CD4-positive, alpha-beta T cell treated with Interleukin-4 for 4 hours (primary cell): ENCODE measurements at regions not wholly inside any gene's neighbourhood (a gene's known extent, or its start where the extent isn't known, plus 50 kb on each side); places are given as distances from the start of the nearest gene placed in this dataset.
"Not testable (repeated sequence)": the region's sequence is repeated elsewhere in the genome, so short reads cannot be mapped to it uniquely, and the experiment has no call there.

Source experiments
- DNase-seq: peaks from one replicate; pipeline ENCODE4 v3.0.0-alpha.2; 2020

DNA sequence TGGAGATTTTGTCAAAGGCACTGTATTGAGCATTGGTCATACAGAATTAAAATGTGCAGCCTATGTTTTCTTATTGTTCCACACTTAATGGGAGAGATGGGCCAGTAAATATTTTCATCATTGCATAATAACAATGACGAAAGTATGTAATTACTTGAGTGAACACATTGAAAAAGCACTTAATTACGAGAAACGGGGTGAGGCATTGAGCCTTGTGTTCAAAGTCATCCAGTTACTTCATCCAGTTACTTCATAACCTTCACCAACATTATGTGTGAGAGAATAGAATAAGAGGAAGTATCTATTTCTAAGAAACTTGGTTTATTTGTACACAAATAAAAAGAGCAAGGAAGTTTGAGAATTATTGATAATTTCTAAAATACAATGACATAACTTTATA, 1427.0 kb downstream of the ADGRL3 start:
- no peak for DNase-seq

DNA sequence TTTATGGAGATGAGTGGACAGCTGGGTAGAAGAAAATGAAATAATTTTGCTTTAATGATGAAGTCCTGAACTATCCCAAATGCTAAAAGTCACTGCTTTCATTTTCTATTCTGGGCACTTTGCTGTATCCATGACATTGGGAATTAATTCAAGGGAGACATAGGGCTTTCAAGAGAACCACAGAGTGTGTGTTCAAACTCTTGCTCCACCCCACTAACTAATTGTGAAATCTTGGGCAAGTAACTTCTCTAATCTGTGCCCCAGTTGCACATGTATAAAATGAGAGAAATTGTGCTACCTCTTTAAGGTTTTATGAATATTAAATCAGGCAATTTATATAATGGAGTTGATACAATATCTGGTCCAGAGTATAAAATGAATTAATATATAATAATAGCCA, 1422.0 kb downstream of the ADGRL3 start:
- DNase-seq: no peak

DNA sequence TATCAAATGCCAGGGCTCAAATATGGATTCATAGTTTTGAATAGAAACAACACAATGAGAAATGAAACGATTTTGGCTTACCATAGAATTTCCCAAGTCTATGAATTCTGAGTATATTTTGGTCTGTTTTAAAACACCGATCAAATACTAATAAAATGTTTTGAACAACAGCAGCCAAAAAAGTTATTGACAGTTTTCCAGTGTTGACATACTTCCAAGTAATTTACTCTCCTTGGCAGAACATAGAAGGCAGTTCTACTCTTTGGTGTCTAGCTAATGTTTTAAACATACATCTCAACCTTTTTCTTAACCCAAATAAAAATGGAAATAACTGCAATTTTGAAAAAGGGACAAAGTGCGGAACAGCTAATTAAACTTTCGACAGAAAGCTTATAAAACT, 1419.8 kb downstream of the ADGRL3 start:
- no peak for DNase-seq

DNA sequence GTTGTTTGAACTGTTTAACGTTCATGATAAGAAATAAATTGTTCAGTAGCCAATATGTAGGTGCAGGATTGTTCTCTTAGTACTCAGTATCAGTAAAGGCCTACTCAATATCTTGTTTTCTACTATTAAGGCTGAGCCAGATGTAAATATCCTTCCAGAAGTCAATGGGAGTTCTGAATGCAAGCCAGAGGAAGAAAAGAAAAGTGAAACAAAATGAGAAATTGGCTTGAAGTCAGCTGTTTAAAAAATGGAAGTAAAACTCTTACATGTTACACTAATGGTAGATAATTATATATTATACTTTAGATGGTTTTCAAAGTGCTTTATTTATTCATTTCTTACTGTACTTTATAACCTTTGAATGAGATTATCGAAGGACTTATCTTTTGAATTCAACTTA, 1417.9 kb downstream of the ADGRL3 start:
- DNase-seq: no peak

DNA sequence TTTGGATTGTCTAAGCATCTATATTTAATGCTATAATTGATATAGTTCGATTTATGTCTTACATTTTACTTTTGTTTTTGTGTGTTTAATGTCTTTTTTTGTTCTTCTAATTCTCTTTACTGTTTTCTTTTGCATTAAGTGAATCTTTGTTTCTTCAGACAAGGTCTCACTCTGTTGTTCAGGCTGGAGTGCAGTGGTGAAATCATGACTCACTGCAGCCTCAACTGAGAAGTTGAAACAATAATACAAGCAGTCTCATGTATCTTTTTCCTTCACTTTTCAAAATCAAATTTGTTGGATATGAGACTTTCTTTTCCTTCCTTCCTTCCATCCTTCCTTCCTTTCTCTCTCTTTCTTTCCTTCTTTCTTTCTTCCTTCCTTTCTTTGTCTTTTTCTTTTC, 1401.6 kb downstream of the ADGRL3 start:
- DNase-seq: no peak

DNA sequence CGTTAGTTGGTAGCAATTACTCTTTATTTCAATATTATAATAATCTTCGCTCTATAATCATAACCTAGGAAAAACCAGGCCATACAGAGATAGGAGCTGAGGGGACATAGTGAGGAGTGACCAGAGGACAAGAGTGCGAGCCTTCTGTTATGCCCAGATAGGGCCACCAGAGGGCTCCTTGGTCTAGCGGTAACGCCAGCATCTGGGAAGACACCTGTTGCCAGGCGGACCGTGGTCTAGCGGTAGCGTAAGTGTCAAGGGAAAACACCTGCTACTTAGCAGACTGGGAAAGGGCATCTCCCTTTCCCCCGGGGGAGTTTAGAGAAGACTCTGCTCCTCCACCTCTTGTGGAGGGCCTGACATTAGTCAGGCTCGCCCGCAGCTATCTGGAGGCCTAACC, 1395.1 kb downstream of the ADGRL3 start:
- not testable (repeated sequence) for DNase-seq

DNA sequence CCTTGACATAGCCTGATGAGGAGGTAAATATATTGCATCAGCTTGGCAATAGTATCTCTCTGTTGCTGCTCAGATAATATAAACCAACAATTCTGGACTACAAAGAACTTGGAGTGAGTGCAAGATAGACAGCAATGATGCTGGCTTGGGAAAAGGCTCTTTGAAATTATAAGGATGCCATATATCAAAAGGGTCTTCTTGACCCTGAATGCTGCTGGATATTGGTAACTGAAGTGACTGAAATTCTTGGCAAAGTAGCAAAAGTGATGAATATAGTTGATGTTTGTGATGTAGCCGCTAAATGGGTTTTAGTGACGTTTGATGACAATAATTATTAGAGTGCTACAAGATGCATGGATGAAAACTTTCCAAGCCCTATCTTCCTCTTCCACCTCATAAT, 1391.6 kb downstream of the ADGRL3 start:
- no peak for DNase-seq

DNA sequence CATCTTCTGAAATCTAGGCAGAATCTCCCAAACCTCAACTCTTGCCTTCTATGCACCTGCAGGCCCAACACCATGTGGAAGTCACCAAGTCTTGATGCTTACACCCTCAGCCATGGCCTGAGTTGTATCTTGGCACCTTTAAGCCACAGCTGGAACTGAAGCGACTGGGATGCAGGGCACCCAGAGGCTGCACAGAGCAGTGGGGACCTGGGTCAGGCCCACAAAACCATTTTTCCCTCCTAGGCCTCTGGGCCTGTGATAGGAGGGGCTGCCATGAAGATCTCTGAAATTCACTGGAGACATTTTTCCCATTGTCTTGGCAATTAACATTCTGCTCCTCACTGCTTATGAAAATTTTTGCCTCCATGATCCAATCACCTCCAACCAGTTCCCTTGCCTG, 1388.5 kb downstream of the ADGRL3 start:
- no peak for DNase-seq

DNA sequence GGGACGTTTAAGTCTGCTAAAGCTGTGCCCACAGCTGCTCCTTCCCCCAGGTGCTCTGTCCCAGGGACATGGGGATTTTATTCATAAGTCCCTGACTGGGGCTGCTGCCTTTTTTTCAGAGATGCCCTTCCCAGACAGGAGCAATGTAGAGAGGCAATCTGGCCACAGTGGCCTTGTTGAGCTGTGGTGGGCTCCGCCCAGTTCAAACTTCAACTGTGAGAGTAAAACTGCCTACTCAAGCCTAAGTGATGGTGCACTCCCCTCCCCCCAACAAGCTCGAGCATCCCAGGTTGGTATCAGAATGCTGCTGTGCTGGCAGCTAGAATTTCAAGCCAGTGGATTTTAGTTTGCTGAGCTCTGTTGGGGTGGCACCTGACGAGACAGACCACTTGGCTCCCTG, 1371.4 kb downstream of the ADGRL3 start:
- no peak for DNase-seq

DNA sequence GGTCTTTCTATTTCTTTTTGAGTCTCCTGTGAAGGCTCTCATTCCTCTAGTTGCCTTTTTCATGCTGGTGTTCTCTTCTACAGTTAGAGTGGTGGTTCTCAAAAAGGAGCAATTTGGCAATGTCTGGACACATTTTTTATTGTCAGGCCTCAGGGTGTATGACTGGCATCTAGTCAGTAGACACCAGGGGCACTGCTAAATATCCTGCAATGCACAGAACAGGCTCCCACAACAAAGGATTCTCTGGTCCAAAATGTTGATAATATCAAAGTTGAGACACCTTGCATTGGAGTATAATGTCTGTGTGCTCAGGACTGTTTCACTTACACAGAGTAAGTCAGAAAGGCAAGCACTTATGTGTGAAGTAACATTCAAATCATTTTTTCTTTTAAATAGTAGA, 1360.7 kb downstream of the ADGRL3 start:
- DNase-seq: no peak

DNA sequence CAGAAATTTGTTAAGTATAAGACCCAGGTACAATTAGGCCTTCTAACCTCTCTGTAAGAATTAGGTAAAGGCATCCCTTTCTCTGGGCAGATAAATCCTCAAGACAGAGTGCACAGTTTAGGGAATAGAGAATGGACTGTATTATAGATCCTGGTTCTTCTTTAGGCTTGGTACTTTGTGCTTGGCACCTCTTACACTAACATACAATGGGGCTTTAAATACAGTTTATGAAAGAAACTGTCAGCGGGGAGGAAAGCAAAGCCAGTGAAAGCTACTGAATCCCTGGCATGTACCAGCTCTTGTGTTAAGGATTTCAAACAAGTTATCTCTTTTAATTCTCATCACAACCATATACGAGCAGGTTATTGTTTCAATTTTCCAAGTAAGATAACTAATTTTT, 1350.0 kb downstream of the ADGRL3 start:
- DNase-seq: no peak

DNA sequence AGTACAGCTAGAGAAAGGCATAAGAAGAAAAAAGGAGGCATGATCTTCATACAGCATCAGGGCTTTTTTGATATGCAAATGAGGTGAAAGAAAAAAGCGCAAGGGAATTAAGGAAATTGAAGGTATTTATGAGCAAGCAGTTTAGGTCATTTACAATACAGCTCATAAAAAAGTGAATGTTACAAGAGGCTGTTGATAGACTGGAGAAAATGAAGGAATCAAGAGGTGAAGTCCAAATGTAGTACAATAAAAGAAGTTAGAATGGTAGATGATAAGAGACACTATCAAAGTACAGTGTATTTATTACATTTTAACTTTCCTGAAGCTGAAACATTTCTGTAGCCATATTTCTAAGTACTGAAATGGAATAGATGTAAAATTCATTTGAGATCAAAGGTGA, 1349.5 kb downstream of the ADGRL3 start:
- DNase-seq: no peak

DNA sequence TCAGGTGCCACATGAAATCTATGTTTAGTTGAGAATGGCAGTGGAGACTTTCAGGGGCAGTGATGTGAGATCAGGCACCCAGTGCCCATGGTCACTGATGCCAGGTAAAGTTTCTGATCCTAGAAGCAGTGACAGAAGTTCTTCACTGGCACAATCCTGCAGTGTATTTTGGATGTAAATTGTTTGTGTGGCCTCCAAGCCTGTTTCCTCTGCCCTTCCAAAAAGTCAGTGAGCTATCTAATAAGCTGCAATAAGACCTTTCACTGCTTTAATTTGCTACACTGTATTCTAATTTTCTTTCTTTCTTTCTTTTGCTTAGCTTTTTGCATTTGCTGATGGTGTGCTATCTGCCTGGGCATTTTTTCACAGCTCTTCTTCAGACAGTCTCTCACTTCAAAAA, 1348.6 kb downstream of the ADGRL3 start:
- DNase-seq: no peak

DNA sequence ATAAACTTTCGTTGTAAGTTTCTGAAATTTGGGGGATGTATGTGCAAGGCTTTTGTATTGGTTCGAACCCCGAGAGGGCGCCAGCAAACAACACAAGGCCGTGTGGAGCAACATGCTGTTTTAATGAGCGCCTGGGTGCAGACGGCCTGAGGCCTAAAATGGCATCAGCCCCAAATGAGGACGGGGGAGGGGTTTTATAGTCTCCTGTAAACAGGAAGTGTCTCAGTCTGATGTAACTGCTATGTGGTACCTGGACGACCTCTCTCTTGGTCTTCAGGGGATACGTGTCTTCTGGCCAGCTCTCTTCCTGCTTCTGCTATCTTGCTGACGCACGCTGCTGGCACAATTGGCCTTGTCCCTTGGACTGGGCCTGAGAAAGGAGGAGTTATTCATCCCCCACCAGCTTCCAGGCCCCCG, 1348.0 kb downstream of the ADGRL3 start:
- DNase-seq: no peak

DNA sequence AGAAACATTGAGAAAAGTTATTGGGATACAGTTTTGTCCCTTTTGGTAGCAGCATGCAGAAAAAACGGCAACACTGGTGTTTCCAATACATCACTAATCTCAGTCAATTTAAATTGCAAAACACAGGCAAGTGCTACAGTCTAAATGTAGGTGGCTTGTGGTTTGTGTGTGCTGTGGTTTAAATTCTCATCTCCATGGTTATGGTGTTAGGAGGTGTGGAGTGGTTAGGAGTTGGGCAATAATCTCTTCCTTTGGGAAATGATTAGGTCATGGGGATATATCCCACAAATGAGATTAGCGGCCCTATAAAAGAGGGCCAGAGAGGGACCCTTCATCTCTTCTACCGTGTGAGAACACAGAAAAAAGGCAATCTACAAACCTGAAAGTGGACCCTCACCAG, 1344.3 kb downstream of the ADGRL3 start:
- no peak for DNase-seq

DNA sequence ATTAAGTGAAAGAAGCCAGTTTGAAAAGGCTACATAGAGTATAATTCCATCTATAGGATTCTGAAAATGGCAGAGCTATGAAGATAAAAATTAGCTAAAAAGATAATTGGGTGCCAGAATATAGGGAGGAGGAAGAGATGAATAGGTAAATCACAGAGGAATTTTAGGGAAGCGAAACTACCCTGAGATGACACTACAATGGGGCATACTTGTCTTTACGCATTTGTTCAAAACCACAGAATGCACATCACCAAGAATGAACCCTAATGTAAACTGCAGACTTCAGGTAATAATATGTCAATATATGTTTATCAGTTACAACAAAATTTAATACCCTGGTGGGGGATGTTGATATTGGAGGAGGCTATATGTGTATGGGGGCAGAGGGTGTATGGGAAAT, 1342.9 kb downstream of the ADGRL3 start:
- DNase-seq: no peak

DNA sequence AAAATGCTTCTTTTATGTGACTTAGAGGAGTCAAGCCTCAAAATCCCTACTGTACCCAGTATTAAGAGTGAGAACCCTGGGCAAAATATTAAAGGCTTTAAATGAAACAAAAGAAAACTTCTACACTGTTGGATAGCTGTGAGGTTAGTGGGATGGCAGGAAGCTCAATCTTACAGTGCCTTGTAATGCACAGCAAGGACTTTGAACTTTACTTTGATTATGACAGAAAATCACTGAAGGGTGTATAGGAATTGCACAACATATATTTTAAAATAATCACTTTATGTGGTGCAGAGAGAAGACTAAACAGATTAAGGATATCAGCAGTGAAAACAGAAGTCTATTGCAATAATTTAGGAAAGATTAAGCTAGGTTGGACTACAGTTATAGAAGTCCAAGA, 1333.4 kb downstream of the ADGRL3 start:
- DNase-seq: no peak

DNA sequence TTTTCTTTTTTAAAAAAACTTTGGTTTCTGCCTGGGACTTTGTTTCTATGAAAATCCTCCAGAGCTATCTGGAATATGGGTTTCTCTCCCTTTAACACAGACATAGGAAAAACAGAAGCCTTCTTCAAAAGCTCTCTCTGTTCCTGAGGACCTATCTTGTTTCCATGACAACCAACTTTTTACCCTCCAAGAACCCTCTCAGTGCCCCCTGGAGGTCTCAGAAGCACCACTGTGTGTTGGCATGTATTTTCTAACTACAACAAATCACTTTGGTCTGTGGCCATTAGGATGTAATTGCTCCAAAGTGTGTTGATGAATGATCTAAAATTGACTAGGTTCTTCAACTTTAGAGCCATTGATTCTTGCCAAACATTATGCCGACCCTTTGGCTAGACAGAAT, 1331.6 kb downstream of the ADGRL3 start:
- DNase-seq: no peak

DNA sequence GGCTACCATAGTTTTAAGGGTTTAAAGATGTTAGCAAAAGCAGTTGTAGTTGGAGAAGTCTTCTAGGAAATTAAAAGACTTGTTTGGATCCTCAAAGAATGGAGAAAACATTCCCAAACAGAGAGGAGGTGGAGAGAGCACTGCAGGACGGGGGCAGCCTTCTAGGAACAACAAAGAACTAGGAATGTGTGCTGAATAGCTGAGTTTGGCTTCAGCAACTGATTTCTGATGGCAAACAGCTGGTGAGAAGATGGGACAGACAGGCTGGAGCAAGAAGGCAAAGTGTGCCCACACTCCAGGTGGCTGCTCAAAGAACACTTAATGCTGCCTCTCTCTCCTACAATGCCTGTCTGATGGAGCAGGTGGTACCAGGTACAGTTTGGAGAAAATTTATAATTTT, 1331.1 kb downstream of the ADGRL3 start:
- no peak for DNase-seq

DNA sequence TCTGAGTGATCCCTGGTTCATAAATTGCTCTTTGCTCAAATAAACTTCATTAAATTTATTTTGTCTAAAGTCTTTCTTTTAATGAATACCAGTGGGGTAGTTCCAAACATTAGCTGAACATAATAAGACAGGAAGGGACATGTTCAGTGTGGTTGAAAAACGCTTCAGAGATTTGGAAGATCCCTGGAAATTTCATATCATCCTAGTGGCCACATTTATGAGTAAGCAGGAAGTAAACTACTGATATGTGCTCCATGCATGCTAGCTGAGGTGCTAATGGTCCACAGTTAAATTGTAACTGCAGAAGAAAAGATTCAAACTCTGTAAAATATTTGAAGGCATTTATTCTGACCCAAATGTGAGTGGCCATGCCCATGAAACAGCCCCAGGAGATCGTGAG, 1328.7 kb downstream of the ADGRL3 start:
- DNase-seq: no peak

DNA sequence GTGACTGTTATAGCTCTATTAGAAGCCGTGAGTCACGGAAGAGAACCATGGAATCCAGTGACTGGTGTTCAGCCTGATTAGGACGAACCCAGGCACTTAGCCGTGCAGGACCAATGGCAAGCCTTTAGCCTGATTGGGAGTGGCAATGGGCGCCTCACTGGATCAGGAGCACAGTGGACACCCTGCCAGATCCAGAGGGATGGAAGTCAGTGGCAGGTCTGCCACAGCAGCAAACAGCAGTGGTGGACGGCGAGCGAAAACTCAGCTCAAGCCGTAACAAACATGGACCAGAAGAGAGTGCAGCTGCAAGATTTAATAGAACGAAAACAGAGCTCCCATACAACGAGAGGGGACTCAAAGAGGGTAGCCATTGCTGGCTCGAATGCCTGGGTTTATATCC, 1326.5 kb downstream of the ADGRL3 start:
- no peak for DNase-seq

DNA sequence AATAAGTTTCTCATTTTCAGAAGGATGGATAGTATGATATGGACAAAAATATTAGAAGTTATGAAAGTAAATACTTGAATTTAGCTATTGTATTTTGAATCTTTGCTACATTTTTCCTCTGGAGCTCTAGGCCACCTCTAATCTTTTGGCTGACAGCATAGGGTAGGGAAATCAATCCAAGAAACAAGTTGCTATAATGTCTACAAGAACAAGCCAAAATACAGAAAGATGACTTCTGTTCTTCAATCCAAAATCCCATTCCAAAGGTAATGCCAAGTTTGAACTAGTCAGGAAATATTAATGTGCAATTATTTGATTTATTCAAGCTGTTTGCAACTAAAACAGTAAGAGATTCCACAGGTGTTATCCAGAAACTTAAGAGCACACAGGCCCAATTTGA, 1323.1 kb downstream of the ADGRL3 start:
- DNase-seq: no peak

DNA sequence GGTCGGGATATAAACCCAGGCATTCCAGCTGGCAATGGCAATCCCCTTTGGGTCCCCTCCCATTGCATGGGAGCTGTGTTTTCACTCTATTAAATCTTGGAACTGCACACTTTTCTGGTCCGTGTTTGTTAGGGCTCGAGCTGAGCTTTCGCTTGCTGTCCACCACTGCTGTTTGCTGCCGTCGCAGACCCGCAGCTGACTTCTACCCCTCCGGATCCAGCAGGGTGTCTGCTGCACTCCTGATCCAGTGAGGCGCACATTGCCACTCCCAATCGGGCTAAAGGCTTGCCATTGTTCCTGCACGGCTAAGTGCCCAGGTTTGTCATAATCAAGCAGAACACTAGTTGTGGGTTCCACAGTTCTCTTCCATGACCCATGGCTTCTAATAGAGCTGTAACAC, 1322.1 kb downstream of the ADGRL3 start:
- DNase-seq: no peak

DNA sequence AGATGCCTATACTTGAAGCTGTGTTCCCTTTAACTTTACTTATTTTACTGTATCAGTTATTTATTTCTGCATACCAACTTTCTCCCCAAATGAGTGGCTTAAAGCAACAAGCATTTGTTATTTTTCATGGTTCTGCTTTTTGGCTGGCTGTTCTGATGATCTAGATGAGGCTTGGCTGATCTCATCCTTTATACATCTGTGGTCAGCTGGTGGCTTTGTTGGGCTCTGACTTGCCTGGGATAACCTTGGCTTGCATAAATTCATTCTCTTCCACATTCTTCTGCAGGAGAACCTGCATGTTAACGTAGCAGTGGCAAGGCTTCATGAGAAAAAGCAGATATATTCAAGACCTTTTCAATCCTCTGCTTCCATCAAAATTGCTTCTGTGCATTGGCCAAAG, 1317.6 kb downstream of the ADGRL3 start:
- no peak for DNase-seq

DNA sequence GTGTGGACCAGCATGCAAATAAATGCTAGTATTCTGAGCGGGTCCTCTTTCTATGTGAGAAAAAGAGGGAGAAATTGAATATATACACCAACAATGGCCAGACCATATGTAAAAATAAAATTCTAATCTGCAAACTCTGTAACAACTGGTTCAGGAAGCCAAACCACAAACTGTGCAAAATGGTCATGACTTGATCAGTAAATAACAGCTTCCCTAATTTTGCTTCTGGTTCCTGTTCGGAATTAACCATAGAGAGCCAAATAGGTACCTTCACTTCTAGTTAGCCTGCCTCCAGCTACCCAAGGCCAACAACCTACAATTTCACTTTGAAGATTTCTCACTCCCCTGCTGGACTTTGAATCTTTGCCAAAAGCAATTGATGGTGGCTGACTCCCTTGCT, 1313.2 kb downstream of the ADGRL3 start:
- no peak for DNase-seq

DNA sequence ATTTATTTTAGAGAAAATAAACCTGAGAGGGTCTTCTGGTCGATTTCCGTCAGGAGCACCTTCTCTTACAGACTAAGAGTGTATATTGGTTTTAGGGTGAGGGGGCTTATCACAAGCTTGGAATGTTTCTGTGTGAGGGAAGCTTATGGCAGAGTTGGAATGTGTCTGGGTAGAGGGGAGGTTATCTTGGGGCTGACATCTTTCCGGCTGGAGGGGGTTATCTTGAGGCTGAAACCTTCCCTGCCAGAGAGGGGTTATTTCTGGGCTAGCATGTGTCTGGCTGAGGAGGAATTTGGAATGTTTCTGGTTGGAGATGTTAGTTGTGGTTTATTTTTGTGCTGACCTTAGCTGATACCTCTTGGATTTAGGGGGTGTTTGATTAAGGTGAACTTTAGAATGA, 1312.1 kb downstream of the ADGRL3 start:
- no peak for DNase-seq
